Caco-2 (cell line): ENCODE measurements at regions not wholly inside any gene's neighbourhood (a gene's known extent, or its start where the extent isn't known, plus 50 kb on each side); places are given as distances from the start of the nearest gene placed in this dataset.

Experiments
- BruUV-seq: library from RNA; stranded (reverse); fragments of 400-500 nt; replicated peaks from 2 replicates; lab custom pipeline; 2021; lab: Mats Ljungman, UMichigan
- CTCF ChIA-PET: fragments of 300-600 bp; sonication (Branson Sonifier 250); formaldehyde crosslinking; loops from one replicate; lab custom pipeline; 2022; ENCODE audit warnings: antibody characterized with exemption; lab: Charles Lee
- POLR2A ChIA-PET: fragments of 300-600 bp; sonication (Branson Sonifier 250); formaldehyde crosslinking; loops from one replicate; lab custom pipeline; 2022; ENCODE audit warnings: antibody characterized with exemption; lab: Charles Lee
- DNase-seq, 2 experiments: peaks; one replicate each; pipeline versions ENCODE4 v3.0.0 to v3.0.0-alpha.2; 2020 to 2022
- H3K27me3 ChIP-seq: replicated peaks from 2 replicates; pipeline ENCODE4 v1.6.0; 2011; ENCODE audit warnings: low read length; ENCODE audit not compliant: control insufficient read depth, insufficient read depth
- H3K36me3 ChIP-seq: 2 replicates; pipeline ENCODE4 v1.5.1; 2011; ENCODE audit warnings: low read length; ENCODE audit not compliant: control insufficient read depth, insufficient read depth
- H3K4me1 ChIP-seq: fragments of 250-450 bp; sonication (Bioruptor Pico); 2 replicates; pipeline ENCODE4 v1.5.1; 2020; ENCODE audit warnings: mild to moderate bottlenecking
- H3K4me3 ChIP-seq: 2 replicates; pipeline ENCODE4 v1.5.1; 2011; ENCODE audit warnings: low read depth, mild to moderate bottlenecking, control low read depth, low read length
- H3K9me3 ChIP-seq: fragments of 250-450 bp; sonication (Bioruptor Pico); 2 replicates; pipeline ENCODE4 v1.5.1; 2020; ENCODE audit warnings: mild to moderate bottlenecking, moderate library complexity
- H3K27ac Mint-ChIP-seq: one replicate; pipeline ENCODE4 v1.8.0; 2022; ENCODE audit warnings: mixed read lengths; ENCODE audit not compliant: unreplicated experiment
- H3K27me3 Mint-ChIP-seq: one replicate; pipeline ENCODE4 v1.8.0; 2022; ENCODE audit warnings: mixed read lengths; ENCODE audit not compliant: insufficient read depth, unreplicated experiment
- H3K36me3 Mint-ChIP-seq: one replicate; pipeline ENCODE4 v1.8.0; 2022; ENCODE audit warnings: mild to moderate bottlenecking, mixed read lengths; ENCODE audit not compliant: insufficient read depth, unreplicated experiment
- H3K4me1 Mint-ChIP-seq: one replicate; pipeline ENCODE4 v1.8.0; 2022; ENCODE audit warnings: low read depth, mixed read lengths; ENCODE audit not compliant: unreplicated experiment
- H3K4me3 Mint-ChIP-seq: one replicate; pipeline ENCODE4 v1.8.0; 2022; ENCODE audit warnings: mild to moderate bottlenecking, moderate library complexity, mixed read lengths; ENCODE audit not compliant: unreplicated experiment
- H3K9me3 Mint-ChIP-seq: one replicate; pipeline ENCODE4 v1.8.0; 2022; ENCODE audit warnings: mixed read lengths; ENCODE audit not compliant: unreplicated experiment
- intact Hi-C: fragments of 100-400 bp; cut with micrococcal nuclease; formaldehyde crosslinking; loops from one replicate; pipeline ENCODE4 v1.10.0; 2022; ENCODE audit not compliant: unreplicated experiment
- TF ChIP-seq, protein P1 (sequence below), 2 experiments: fragments of 200-600 bp in 1 of 2; IDR thresholded peaks; 1 replicate in 1 of 2; 2 replicates in 1 of 2; pipeline versions ENCODE4 v1.5.1 to v1.8.0; 2011 to 2022; ENCODE audit warnings: antibody characterized with exemption in 1 of 2, control low read depth in 1 of 2, inconsistent platforms in 1 of 2, low read depth in 1 of 2, low read length in 1 of 2, mild to moderate bottlenecking in 1 of 2, moderate library complexity in 1 of 2; ENCODE audit not compliant: insufficient read depth in 1 of 2, severe bottlenecking in 1 of 2, unreplicated experiment in 1 of 2

DNA sequence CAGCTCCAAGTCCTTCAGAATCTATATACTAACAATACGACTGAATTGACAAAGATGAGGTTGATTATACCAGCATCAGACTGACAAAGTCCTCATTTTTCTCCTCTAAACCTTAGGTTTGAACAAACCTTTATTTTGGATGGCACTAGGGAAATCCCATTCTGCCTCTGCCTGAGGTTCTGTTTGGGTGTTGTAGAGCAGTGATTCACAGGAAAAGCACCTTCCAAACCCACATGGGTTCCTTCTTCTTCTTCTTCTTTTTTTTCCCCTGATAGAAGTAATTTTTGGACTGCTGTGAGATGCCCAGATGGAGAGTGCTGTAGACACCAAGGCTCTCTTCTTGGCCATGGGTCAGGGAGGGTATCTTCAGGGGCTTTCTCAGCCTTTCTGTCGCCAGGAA is 164.9 kb upstream of the PAPPA start:
- intact Hi-C loops = no loop called here
- CTCF ChIA-PET = no interaction called here

DNA sequence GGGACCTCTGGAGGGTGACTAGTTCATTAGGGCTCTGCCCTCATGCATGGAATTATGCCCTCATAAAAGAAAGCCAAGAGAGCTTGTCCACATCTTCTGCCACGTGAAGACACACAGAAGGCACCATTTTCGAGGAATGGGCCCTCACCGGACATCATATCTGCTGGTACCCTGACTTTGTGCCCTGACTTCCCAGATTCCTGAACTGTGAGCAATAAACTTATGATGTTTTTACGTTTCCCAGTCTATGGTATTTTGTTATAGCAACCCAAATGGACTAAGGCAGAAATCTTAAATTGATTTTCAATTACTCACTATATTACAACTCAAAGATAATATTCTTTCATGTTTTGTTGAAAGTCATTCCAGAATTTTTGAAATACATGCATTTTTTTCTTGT is 163.8 kb upstream of the PAPPA start:
- Mint-ChIP-seq H3K4me3 (no peak overlapping the region), H3K27ac (no peak overlapping the region), H3K4me1 (no peaks in the 10 kb centered on the region), H3K36me3 (no peaks in the 10 kb centered on the region), H3K27me3 (peaks cover 4% of the 10 kb centered on the region), H3K9me3 (no peaks in the 10 kb centered on the region)
- POLR2A ChIA-PET = no interaction called here
- Histone ChIP-seq H3K27me3 (no peaks in the 10 kb centered on the region), H3K4me1 (no peaks in the 10 kb centered on the region), H3K9me3 (no peaks in the 10 kb centered on the region), H3K36me3 (no peaks in the 10 kb centered on the region), H3K4me3 (no peak overlapping the region)
- intact Hi-C loops = no loop called here
- CTCF ChIA-PET = no interaction called here
- DNase-seq = no peak
- BruUV-seq = no TSS peak
- TF ChIP-seq, protein P1, sequence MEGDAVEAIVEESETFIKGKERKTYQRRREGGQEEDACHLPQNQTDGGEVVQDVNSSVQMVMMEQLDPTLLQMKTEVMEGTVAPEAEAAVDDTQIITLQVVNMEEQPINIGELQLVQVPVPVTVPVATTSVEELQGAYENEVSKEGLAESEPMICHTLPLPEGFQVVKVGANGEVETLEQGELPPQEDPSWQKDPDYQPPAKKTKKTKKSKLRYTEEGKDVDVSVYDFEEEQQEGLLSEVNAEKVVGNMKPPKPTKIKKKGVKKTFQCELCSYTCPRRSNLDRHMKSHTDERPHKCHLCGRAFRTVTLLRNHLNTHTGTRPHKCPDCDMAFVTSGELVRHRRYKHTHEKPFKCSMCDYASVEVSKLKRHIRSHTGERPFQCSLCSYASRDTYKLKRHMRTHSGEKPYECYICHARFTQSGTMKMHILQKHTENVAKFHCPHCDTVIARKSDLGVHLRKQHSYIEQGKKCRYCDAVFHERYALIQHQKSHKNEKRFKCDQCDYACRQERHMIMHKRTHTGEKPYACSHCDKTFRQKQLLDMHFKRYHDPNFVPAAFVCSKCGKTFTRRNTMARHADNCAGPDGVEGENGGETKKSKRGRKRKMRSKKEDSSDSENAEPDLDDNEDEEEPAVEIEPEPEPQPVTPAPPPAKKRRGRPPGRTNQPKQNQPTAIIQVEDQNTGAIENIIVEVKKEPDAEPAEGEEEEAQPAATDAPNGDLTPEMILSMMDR (IDR thresholded peaks at IDR 0.05; ENCODE audit: insufficient read depth in 1 of 2, low read depth in 1 of 2, low read length in 1 of 2, severe bottlenecking in 1 of 2, unreplicated experiment in 1 of 2) = no peak

More for the DNA sequence above, 164.9 kb upstream of the PAPPA start:
- no peaks in the 10 kb centered on the region for H3K4me1 Mint-ChIP-seq
- TF ChIP-seq, protein P1 (IDR thresholded peaks at IDR 0.05; ENCODE audit: insufficient read depth in 1 of 2, low read depth in 1 of 2, low read length in 1 of 2, severe bottlenecking in 1 of 2, unreplicated experiment in 1 of 2) = no peak
- Histone ChIP-seq H3K4me1 (no peaks in the 10 kb centered on the region), H3K4me3 (no peak overlapping the region), H3K9me3 (no peaks in the 10 kb centered on the region), H3K27me3 (no peaks in the 10 kb centered on the region), H3K36me3 (no peaks in the 10 kb centered on the region)
- H3K4me3 Mint-ChIP-seq = no peak overlapping the region
- DNase-seq = no peak
- H3K27ac Mint-ChIP-seq = no peak overlapping the region
- BruUV-seq = no TSS peak
- H3K27me3 Mint-ChIP-seq = peaks cover 3% of the 10 kb centered on the region
- H3K36me3 Mint-ChIP-seq = no peaks in the 10 kb centered on the region
- no peaks in the 10 kb centered on the region for H3K9me3 Mint-ChIP-seq
- POLR2A ChIA-PET = no interaction called here

DNA sequence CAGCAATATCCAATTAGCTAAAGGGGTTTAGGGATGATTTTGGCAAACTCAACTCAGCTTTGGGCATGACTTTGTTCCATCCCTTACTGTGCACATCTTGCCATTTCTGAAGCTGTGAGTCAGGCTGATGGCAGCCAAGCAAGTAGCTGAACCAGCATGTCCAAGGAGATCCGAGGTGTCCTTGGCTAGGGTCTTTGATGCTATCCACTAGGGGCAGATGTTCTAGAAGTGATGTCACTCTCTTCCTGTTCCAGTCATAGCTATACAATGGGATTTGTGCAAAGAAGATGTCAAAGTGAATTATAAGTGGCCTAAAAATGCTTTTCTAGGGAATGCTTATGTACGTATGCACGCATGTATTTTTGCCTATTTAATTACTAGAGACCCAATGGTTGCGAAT is 160.8 kb upstream of the PAPPA start:
- Histone ChIP-seq H3K4me1 (no peaks in the 10 kb centered on the region), H3K27me3 (no peaks in the 10 kb centered on the region), H3K4me3 (no peak overlapping the region), H3K9me3 (no peaks in the 10 kb centered on the region), H3K36me3 (no peaks in the 10 kb centered on the region)
- no peak for DNase-seq
- H3K9me3 Mint-ChIP-seq = no peaks in the 10 kb centered on the region
- peaks cover 3% of the 10 kb centered on the region for H3K27me3 Mint-ChIP-seq
- TF ChIP-seq, protein P1 (IDR thresholded peaks at IDR 0.05; ENCODE audit: insufficient read depth in 1 of 2, low read depth in 1 of 2, low read length in 1 of 2, severe bottlenecking in 1 of 2, unreplicated experiment in 1 of 2) = no peak
- no peak overlapping the region for H3K27ac Mint-ChIP-seq
- CTCF ChIA-PET = no interaction called here
- no TSS peak for BruUV-seq
- H3K36me3 Mint-ChIP-seq = no peaks in the 10 kb centered on the region
- intact Hi-C loops = no loop called here
- no peaks in the 10 kb centered on the region for H3K4me1 Mint-ChIP-seq
- no peak overlapping the region for H3K4me3 Mint-ChIP-seq
- POLR2A ChIA-PET = no interaction called here
